ENCODE measurements at regions not wholly inside any gene's neighbourhood (a gene's known extent, or its start where the extent isn't known, plus 50 kb on each side); places are given as distances from the start of the nearest gene placed in this dataset.

DNA sequence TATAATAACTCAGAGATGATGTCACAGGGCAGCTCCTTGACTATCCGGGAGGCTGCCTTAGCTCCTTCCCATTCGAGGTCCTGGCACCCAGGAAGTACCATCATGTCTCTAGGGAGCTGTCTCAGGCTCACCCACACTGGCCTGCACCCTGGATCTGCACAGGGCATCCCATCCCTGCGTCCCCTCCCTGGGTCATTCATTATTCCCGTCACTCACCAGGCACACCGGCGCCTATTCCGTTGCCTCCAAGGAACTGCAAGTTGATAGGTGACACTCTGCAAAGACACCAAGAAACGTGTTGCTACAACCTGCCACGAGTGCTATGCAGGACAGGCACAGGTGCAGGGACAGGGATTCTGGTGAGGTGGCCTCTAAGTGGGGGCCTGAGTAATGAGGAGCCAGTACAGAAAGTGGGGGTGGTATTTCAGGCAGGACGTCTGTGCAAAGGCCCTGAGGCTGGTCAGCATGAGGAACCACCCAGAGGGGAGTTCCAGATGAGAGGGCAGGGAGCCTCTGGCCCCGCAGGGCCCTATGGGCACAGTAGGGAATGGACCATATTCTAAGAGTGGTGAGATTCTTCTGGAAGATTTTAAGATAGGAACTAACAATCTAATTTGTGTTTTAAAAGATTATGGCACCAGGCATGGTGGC lies 71.6 kb upstream of the SHANK2 start:
- Histone ChIP-seq H3K27ac (ENCODE audit: low read length) (no peak overlapping the region), H3K9ac (ENCODE audit: low read length) (no peak overlapping the region), H3K79me2 (ENCODE audit: low read length) (no peaks in the 10 kb centered on the region), H3K9me3 (ENCODE audit: insufficient read depth, low read length) (no peaks in the 10 kb centered on the region), H3K4me3 (ENCODE audit: low read length) (no peak overlapping the region), H3K36me3 (replicated peaks; ENCODE audit: low read depth, low read length) (no peaks in the 10 kb centered on the region), H4K20me1 (ENCODE audit: insufficient read depth, low read length) (no peaks in the 10 kb centered on the region), H3K27me3 (ENCODE audit: low read depth, low read length) (no peaks in the 10 kb centered on the region; the same call in none of the 2 replicates), H3K4me2 (ENCODE audit: low read length) (no peak overlapping the region), H3K4me1 (ENCODE audit: low read length) (no peaks in the 10 kb centered on the region), H2AFZ (ENCODE audit: low read depth, low read length) (no peak overlapping the region)
- TF ChIP-seq, protein P1, sequence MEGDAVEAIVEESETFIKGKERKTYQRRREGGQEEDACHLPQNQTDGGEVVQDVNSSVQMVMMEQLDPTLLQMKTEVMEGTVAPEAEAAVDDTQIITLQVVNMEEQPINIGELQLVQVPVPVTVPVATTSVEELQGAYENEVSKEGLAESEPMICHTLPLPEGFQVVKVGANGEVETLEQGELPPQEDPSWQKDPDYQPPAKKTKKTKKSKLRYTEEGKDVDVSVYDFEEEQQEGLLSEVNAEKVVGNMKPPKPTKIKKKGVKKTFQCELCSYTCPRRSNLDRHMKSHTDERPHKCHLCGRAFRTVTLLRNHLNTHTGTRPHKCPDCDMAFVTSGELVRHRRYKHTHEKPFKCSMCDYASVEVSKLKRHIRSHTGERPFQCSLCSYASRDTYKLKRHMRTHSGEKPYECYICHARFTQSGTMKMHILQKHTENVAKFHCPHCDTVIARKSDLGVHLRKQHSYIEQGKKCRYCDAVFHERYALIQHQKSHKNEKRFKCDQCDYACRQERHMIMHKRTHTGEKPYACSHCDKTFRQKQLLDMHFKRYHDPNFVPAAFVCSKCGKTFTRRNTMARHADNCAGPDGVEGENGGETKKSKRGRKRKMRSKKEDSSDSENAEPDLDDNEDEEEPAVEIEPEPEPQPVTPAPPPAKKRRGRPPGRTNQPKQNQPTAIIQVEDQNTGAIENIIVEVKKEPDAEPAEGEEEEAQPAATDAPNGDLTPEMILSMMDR (IDR thresholded peaks at IDR 0.05; ENCODE audit: low read depth, low read length), result no peak
- no peak for TF ChIP-seq EZH2phosphoT487 (IDR thresholded peaks at IDR 0.05; ENCODE audit: low read depth)

- Histone ChIP-seq H3K27ac (ENCODE audit: low read length) (no peak overlapping the region), H3K27me3 (ENCODE audit: low read depth, low read length) (no peaks in the 10 kb centered on the region; the same call in none of the 2 replicates), H3K4me3 (ENCODE audit: low read length) (no peak overlapping the region)
Measured at GRCh38 chr11:71322861-71323582, 70.6 kb upstream of the SHANK2 start.

DNA sequence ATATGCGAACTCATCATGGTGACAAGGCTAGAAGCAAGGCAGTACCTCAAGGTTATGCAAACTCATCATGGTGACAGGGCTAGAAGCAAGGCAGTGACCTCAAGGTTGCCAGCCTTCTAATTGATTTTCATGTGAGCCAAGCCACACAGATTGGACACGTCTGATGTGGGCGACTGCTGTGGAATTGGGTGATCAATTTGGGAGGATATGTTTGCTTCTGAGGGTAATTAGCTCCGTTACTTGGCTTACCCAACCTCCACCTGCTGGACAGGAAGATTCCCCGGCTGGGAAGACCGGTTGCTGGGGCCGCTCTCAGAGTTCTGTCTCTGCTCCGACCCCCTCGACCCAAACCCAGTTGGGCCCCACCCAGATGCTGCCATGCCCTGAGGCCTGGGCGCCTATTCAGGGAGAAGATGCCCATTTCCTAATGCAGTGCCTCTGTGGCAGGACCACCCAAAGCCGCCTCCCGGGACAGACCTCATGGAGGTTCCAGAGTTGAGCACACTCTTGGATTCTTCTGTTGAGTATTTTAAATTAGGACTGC lies 69.9 kb upstream of the SHANK2 start:
- Histone ChIP-seq H3K4me1 (ENCODE audit: low read length) (no peaks in the 10 kb centered on the region), H3K4me2 (ENCODE audit: low read length) (no peak overlapping the region), H3K9me3 (ENCODE audit: insufficient read depth, low read length) (peaks cover 5% of the 10 kb centered on the region; the same call in 1 of the 2 replicates), H3K36me3 (replicated peaks; ENCODE audit: low read depth, low read length) (no peaks in the 10 kb centered on the region), H3K9ac (ENCODE audit: low read length) (no peak overlapping the region), H3K27me3 (ENCODE audit: low read depth, low read length) (no peaks in the 10 kb centered on the region; the same call in none of the 2 replicates), H2AFZ (ENCODE audit: low read depth, low read length) (no peak overlapping the region), H4K20me1 (ENCODE audit: insufficient read depth, low read length) (no peaks in the 10 kb centered on the region), H3K79me2 (ENCODE audit: low read length) (no peaks in the 10 kb centered on the region), H3K4me3 (ENCODE audit: low read length) (no peak overlapping the region), H3K27ac (ENCODE audit: low read length) (no peak overlapping the region)
- TF ChIP-seq, protein P1 (IDR thresholded peaks at IDR 0.05; ENCODE audit: low read depth, low read length), result no peak

More at GRCh38 chr11:71322861-71323582, 70.6 kb upstream of the SHANK2 start:
- no peaks in the 10 kb centered on the region for H4K20me1 ChIP-seq (ENCODE audit: insufficient read depth, low read length)
- H3K36me3 ChIP-seq (replicated peaks; ENCODE audit: low read depth, low read length), result no peaks in the 10 kb centered on the region
- H3K4me2 ChIP-seq (ENCODE audit: low read length), result no peak overlapping the region
- H3K9me3 ChIP-seq (ENCODE audit: insufficient read depth, low read length), result no peaks in the 10 kb centered on the region
- H3K79me2 ChIP-seq (ENCODE audit: low read length), result no peaks in the 10 kb centered on the region
- no peaks in the 10 kb centered on the region for H3K4me1 ChIP-seq (ENCODE audit: low read length)
- H2AFZ ChIP-seq (ENCODE audit: low read depth, low read length), result no peak overlapping the region
- no peak overlapping the region for H3K9ac ChIP-seq (ENCODE audit: low read length)
- TF ChIP-seq EZH2phosphoT487 (IDR thresholded peaks at IDR 0.05; ENCODE audit: low read depth), result no peak
- TF ChIP-seq, protein P1 (IDR thresholded peaks at IDR 0.05; ENCODE audit: low read depth, low read length), result no peak

Measured in OCI-LY3 (cell line).